T-helper 9 cell (primary cell): ENCODE measurements at regions not wholly inside any gene's neighbourhood (a gene's known extent, or its start where the extent isn't known, plus 50 kb on each side); places are given as distances from the start of the nearest gene placed in this dataset.

Experiments
- DNase-seq: peaks from one replicate; pipeline ENCODE4 v3.0.0-alpha.2; 2020

DNA sequence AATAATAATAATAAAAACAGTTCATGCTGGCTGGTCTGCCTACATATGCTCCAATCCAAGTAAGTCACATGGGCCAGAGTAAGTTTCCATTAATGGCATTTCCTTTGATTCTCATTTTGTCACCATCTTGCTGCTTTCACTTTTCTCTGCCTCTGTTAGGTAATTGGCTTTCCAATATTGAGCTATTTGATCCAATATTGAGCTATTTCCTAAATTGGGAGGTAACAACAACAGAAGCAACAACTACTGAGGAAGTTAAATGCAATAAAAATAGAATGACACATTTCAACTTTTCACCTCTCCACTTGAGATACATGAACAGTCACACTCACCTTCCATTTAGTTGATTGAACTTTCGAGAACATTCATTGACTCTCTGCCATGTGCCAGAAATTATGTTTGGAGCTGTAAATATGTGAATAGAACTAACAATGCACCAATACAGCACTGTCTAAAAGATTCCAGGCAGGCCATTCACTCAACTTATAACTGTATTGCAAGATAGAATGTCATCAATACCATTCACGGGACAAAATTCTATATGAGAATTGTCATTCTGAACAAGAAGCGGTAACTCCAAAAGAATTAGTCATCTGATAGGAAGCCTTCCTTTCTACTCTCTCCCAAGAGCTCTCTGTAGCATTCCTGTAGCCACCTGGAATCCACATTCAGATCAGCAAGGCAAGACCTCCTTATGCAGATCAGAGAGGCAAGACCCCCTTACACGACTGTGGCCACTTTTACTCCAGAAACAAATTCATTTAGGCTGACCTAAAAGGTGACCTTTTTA is 136.4 kb downstream of the PHLDA1 start:
- no peak for DNase-seq

DNA sequence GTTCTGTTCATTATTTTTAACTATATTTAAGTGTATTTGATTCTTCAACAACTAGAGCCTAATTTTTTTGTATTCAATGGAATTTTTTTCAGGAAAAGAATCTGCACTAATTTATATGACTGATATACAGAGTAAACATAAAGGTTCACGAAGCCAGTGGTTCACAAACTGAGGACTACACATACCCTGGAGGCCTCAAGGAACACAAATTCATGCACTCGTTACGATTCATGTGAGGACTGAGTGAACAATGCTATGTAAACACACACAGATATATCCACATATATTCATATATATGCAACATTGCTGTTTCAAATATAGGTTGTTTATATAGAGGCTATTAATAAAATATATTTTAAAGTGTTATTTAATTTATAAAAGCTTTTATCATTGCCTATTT is 137.8 kb downstream of the PHLDA1 start:
- DNase-seq = no peak

DNA sequence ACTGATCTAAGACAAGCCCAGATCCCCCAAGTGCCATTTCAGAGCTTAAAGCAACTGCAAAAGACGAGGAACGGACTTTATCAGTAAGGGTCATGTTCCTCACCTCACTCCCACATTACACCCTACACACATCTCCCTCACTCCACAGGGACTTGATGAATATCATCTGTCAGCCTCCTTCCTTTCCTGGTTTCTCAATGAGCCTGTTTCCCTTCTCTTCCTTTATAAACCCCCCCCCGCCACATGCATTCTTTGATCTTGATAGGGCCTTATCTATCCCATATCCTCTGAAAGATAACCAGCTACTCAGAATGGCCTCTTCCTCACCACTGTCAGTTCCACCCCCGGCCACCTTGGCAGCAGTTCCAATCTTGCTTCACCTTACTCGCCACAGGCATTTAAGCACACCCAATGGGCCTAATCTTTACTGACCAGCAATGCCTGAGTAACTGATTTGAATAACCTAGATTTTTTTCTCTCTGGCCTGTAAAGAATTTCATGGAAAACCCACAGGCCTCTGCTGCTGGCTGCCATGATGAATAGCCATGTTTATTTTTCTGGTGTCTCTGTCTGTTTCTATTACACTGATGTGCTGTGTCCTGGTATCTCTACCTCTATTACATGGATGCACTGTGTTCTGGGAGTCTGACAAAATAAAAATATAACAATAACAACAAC is 138.7 kb downstream of the PHLDA1 start:
- no peak for DNase-seq

DNA sequence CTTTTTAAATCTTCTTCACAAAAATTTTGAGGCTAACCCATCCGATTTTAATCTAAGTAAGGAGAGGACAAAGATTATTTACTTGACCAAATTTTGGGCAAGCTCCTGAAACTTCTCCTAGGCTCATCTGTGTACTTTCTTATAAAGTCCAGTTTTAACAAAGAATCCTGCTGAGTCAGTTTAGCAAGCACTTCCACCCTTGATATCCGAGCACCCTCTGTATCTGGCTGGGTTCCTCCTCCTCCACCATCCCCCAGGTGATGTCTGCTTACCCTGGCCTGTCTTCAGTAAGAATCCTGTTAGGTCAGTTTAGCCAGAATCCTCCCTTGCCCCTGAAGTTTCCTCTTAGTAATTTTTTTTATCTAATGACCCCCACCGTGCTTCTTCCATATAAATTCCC is 140.5 kb downstream of the PHLDA1 start:
- no peak for DNase-seq

GRCh38 chr12:75890660-75891059 is 140.9 kb downstream of the PHLDA1 start:
- no peak for DNase-seq

DNA sequence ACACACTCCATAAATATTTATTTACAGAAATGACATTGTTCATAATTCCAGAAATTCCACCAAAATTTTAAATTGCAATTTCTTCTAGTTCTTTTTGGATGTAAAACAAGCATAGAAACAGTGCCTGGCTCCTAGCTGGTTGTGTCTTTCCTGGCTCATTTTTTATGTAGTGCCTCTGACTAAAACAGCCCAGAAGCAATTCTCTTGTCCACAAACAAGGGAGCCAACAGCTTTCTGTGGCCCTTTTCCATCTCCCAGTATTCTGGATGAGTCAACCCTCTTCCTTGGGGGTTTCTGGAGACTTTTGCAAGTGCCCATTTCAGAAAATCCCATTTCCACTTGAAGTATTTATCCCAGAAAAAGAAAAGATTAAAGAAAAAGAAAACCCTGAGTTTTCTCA is 141.4 kb downstream of the PHLDA1 start:
- DNase-seq = no peak

- no peak for DNase-seq
Observed at GRCh38 chr12:75888874-75889613, 142.5 kb downstream of the PHLDA1 start.

DNA sequence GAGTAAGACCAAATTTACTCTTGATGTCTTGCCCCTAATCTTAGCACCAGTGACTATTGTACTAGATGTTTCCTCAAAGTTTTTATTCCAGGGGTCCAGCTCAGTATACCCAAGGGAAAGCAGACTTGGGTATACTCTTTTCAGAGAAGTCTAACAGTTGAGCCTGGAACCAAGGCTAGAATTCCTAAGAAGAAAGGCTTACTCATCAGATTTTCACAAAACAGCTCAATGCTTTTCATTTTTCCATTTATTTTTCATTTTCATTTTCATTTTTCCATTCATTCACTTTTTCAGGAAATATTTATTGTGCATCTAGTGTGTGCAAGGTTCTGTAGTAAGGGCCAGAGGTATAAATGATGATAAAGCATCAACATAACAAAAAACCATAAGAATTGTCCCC is 143.2 kb downstream of the PHLDA1 start:
- DNase-seq = no peak

- no peak for DNase-seq
Observed at GRCh38 chr12:75887979-75888378, 143.6 kb downstream of the PHLDA1 start.

DNA sequence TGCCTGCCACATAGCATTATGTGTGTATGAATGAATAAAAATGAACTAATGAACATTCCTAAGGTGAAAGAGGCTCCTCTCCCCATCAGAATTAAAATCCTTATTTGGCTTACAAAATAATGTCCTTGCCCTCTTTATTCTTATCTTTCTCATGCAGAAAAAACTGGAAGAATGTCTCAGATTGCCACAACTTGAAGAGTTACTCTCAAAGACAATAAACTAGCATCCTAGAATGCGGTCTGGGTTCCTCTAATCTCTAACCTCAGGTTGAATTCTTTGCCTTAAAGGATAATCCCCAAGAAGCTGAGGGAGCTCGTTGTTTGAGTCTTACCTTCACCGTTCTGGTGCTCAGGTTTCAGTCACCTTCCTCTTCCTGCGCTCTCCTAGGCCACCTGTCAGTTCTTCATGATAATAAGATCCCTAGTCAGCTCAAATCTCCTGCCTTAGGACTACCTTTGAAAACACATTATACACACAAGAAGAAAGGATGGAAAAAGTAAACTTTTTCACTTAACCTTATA is 147.1 kb downstream of the PHLDA1 start:
- DNase-seq = no peak

DNA sequence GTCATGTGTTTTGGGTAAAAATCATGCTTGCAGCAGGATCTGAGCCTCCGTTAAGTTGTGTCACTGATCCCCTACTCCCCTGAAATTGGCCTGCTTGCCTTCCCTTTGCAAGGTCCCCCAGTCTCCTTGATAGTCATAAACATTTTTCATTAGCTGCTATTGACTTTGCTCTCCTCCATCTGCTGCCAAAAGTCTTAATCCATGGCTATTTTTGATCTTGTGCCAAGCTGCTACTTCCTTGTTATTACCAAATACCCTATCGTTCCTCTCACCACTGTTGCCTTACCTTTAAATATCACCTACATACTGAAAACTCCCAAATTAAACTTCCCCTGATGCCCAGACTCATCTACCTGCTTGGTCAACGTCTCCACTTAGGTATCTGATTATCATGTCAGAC is 148.3 kb downstream of the PHLDA1 start:
- DNase-seq = no peak

GRCh38 chr12:75882421-75882820 is 149.2 kb downstream of the PHLDA1 start:
- no peak for DNase-seq

DNA sequence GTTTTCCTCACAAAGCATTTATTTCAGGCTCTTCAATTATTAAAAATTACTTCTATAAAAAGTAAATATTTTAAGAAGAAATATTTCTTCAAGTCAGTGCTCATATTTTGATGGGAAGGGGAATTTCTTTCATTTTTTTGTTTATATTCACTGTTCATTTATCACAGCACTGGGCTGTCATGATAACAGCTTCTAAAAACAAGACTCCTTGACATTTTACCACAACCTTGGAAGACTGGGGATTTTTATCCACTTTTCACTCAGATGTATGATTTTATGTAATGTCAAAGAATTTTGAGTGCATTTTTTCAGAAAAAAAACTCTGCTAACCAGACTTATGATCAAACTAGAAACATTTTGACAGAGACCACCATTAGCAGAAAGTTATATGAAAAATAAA is 149.7 kb downstream of the PHLDA1 start:
- no peak for DNase-seq

GRCh38 chr12:75877763-75878621 is 153.6 kb downstream of the PHLDA1 start:
- DNase-seq = no peak

GRCh38 chr12:75876832-75877762 is 154.5 kb downstream of the PHLDA1 start:
- DNase-seq = no peak

DNA sequence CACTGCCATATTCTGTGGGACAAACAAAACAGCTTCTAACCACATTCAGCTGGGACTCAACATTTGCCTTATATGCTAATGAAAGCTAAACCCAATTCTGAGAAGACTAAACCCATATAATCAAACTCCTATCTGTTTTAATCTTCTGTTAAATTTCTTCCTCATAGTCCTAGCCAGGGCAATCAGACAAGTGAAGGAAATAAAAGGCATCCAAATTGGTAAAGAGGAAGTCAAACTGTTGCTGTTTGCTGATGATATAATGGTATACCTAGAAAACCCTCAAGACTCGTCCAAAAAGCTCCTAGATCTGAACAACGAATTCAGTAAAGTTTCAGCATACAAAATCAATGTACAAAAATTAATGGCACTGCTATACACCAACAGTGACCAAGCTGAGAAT is 157.1 kb downstream of the PHLDA1 start:
- no peak for DNase-seq

GRCh38 chr12:75872762-75873161 is 158.8 kb downstream of the PHLDA1 start:
- no peak for DNase-seq

DNA sequence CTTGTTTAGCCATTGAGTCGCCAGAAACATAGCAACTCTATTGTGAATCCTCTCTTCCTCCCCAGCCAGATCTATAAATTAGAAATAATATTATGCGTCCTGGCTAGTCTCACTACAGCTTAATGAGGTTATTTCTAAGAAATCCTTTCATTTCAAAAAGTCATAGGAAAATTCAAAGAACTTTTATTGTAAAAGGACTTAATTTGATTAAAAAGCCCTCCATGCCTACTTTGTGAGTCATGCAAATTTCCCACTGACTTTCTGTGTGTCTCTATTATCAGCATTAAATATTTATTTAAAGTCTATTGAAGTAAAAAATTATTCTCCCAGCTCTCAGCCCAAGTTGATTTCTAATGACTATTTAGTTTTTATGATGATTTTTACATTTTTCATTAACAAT is 160.7 kb downstream of the PHLDA1 start:
- no peak for DNase-seq

- DNase-seq = no peak
Observed at GRCh38 chr12:75868501-75868900, 163.1 kb downstream of the PHLDA1 start.

DNA sequence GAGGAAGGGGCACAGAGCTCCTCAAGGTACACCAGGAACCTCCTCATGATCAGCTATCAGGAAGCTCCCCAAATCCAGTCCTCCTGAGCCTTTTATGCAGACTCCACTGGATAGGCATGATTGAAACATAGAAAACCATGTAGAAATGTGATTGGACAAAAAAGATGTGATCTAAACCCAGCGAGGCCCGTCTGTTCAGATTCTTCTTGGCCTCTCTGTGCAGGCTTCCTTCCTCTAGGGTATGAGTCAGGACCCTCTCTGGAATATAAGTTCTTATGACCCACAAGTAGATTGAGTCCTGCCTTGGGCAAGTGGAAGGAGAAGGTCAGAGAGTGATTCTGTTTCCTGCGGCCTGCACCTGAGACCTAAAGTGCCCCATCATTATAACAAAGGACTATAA is 166.3 kb downstream of the PHLDA1 start:
- no peak for DNase-seq

- no peak for DNase-seq
Observed at GRCh38 chr12:75864161-75864560, 167.4 kb downstream of the PHLDA1 start.
